ENCODE measurements at regions not wholly inside any gene's neighbourhood (a gene's known extent, or its start where the extent isn't known, plus 50 kb on each side); places are given as distances from the start of the nearest gene placed in this dataset.
A peak's percentile ranks its signal among the peaks of the same experiment; 100 is the strongest.
"Not testable (repeated sequence)": the region's sequence is repeated elsewhere in the genome, so short reads cannot be mapped to it uniquely, and the experiment has no call there.

DNA sequence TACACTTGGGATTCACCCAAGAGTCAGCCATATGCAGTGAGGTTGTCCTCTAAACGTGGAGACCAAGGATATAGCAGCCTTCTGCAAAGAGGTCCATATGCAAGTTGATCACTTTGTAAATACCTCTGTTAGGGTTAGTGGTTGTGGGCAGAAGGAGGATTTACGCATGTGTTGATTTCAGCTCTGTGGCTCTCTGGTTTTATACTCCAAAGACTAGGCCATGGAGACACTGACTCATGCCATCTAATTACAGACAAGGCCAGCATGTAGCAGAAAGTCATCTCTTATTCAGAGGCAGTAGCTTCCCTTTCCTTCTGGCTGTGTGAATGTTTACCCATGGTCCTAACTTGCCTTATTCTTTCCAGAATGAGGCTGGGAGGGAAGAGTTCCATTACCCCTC lies 140.9 kb upstream of the GOLGA6L4 start:
- DNase-seq = not testable (repeated sequence)

DNA sequence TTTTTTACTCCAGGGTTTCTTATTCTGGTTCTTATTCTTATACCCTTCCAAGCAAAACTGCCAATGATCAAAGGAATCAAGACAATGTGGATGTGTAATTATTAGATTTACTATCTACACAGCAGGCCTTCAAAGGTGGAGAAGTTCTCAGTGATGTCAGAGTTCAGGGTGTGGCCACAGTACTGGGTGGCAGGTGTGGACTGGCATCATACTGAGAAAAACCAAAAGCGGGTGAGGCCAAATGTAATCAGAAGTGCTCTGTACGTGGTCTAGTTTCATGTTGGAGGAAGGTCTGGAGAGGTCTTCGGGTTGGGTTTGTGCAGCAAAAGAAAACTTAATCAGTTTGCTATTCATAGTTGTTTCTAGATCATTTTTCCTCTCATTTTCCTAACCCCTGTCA lies 138.5 kb upstream of the GOLGA6L4 start:
- not testable (repeated sequence) for DNase-seq

DNA sequence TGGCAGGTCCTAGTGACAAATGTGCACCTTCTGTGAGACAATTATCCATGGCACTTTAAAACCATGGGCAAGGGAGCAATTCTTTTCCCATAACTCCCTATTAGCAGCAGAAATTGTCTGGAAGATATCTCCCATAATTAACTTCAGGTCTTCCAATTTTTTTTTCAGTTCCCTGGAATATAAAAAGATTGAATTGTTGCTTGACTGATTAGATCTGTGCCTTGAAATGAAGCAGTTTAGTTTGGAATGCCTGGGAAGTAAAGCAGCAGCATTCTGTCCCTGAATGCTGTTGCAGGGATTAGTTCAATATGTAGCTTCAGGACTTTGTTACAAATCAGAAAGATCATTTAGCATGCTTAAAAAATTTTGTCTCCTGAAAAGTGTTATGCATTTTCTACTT lies 137.0 kb upstream of the GOLGA6L4 start:
- DNase-seq = no peak

DNA sequence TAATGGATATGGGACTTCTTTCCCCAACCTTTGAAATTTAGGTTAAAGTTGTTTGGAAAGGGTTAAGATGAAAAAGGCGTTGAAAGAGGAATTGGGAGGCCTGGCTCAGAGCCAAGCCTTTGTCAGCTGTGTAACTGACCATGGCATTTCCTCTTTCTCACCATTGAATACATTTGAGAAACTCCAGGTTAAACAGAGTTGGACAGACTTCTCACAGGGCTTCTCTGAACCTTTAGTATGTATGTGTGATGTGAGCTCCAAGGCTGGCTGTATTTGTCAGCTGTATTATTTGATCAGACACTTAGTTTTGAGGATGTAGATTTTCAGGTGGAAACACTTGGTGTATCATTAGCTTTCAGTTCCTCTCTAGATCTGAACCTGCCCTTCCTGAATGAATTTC lies 136.4 kb upstream of the GOLGA6L4 start:
- peak; percentile 74 to 78 for DNase-seq

DNA sequence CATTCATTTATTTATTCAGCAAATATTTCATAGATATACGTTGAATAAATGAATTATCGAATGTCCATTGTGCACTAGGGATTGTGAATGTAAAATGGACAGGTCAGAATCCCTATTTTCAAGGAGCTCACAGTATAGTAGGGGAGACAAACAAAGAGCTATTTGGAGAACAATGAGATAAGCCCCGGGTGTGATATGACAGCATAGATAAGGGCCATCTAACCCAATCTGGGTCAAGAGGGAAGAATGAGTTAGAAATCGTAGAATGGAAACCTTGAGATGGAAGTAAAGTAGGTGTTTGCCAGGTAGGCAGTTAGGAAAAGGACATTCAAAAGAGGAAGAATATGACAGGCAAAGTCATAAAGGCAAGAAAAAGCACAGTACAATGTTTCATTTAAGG lies 132.2 kb upstream of the GOLGA6L4 start:
- DNase-seq = no peak

DNA sequence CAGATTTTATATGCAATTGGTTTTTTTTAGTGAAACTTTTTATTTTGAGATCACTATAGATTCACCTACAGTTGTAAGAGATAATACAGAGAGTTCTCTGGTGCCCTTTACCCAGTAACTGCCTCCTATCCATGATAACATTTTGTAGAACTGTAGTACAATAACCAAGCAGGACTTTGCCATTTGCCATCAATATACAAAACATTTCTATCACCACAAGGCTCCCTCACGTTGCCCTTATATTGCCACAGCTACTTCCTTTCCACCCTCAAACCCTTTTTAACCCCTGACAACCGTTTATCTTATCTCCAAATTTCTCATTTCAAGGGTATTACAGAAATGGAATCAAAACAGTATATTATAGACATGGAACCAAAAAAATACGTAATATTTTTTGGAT lies 130.7 kb upstream of the GOLGA6L4 start:
- no peak for DNase-seq

DNA sequence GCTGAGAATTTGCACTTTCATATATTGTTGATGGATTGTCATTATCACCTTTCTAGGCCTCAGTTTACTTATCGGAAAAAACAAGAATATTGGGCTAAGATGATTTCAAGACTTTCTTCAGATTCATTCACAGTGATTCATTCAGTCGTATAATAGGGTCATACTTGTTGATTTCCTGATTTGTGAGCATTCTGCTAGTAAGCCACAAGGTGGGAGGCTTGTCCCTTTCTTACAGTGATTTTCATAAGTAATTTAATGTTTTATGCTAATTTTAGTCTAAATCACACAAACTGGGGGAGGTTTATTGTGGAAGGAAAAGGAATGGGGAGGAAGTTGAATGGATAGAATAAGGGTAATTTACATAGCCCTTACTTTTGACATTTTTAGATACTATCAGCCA lies 126.8 kb upstream of the GOLGA6L4 start:
- DNase-seq = no peak

DNA sequence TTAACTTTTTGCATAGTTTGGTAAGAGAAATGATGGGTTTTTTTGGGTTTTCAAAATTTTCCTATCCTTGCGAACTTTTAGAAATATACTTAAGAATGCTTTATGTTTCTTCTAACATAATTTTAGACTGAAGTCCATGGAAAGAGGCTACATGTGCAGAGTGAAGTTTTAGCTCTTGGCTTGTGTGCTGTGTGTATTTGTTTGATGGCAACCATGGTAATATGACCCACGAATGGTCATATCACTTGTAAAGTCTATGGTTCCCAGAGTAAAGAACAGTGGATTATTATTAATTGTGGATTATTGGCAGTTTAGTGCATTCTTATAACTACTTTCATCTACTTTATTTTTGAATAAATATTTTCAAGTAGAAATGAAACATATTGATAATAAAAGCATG lies 124.0 kb upstream of the GOLGA6L4 start:
- DNase-seq = no peak

DNA sequence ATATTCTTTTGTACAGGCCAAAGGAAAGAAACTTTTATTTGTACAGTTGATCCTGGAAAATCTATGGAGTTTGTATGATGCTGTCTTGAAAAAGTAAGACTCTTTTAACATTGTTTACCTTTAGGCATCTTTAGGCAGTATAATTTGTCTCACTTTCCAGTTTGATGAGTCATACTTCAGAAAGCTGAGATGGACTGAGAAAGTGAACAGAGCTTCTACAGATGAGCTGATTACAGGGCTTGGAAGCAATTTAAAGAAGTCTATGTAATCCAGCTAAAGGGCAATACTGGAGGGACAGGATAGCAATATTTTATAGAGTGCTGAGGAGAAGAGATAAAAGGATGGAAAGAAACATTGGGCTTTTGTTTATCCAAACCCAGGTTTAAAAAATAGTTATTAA lies 123.5 kb upstream of the GOLGA6L4 start:
- no peak for DNase-seq

DNA sequence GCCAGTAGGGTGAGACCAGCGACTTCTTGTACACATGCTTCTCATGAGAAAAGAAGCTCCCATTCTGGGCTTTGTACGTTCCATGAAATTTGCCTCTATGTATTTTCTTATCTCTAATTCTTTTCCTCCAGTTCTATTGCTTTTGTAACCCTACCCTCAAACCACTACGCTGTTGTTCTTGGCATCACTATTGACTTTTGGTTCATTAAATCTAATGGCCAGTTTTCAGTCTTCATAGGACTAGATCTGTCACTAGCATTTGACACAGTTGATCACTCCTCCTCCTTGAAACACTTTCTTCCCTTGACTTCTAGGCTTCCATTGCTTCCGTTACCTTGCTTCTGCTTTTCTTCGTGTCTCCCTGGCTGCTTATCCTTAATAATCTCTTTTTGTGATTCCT lies 121.7 kb upstream of the GOLGA6L4 start:
- no peak for DNase-seq

DNA sequence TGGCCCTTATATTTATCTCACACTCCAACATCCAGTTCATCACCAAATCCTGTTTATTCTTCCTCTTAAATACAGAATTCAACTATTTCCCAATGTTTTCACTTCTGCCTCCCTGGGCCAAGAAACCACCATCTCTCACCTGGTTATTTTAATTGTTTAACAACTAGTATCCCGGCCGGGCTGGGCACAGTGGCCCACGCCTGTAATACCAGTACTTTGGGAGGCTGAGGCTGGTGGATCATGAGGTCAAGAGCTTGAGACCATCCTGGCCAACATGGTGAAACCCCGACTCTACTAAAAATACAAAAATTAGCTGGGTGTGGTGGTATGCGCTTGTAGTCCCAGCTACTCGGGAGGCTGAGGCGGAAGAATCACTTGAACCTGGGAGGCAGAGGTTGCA lies 120.9 kb upstream of the GOLGA6L4 start:
- not testable (repeated sequence) for DNase-seq

DNA sequence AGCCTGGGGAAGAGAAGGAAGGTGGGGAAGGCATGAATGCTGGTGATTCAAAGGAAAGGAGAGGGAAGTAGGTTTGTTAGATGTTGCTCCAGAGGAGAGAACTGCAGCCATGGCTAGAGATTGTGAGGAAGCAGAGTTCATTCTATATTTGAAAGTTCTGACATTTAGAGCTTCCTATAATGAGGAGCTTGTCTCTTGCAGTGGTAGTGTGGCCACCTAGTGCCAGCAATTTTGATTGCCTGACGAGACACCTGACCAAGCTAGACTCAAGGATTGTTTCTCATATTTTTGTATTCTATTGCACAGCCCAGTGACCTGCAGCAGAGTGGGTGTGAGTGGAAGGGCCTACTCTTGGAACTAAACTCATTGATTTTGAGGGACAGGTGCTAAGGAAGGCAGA lies 116.2 kb upstream of the GOLGA6L4 start:
- not testable (repeated sequence) for DNase-seq

DNA sequence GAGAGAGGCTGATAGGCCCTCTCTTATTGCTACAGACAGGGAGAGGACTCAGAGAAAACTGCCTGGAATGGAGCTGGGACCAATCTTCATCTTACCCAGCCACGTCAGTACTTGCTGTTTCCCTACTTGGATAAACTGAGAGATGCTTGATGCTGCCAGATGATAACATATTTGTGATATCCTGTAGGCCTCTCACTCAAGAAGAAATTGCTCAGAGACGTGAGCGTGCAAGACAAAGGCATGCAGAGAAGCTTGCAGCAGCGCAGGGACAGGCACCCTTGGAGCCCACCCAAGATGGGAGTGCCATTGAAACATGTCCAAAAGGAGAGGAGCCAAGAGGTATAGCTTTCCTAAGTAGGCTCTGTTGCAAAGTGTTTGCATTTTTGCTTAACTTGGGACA lies 114.7 kb upstream of the GOLGA6L4 start:
- not testable (repeated sequence) for DNase-seq

DNA sequence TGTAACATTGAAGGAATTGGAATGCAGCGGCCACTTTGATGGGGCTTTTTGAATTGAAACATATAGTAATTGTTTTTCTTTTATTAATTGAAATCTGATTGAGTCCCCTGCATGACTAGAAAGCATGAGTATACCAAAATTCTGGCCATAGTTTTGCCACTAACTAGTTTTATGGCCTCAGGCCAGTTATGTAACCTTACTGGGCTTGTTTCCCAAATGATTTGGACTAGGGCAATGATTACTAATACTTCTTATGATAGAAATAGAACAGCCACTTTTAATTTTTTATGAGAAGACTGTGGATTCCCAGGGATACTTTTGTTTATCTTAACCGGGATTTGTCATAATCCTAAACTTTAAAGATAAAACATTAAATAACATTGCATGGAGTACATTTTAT lies 106.9 kb upstream of the GOLGA6L4 start:
- not testable (repeated sequence) for DNase-seq

DNA sequence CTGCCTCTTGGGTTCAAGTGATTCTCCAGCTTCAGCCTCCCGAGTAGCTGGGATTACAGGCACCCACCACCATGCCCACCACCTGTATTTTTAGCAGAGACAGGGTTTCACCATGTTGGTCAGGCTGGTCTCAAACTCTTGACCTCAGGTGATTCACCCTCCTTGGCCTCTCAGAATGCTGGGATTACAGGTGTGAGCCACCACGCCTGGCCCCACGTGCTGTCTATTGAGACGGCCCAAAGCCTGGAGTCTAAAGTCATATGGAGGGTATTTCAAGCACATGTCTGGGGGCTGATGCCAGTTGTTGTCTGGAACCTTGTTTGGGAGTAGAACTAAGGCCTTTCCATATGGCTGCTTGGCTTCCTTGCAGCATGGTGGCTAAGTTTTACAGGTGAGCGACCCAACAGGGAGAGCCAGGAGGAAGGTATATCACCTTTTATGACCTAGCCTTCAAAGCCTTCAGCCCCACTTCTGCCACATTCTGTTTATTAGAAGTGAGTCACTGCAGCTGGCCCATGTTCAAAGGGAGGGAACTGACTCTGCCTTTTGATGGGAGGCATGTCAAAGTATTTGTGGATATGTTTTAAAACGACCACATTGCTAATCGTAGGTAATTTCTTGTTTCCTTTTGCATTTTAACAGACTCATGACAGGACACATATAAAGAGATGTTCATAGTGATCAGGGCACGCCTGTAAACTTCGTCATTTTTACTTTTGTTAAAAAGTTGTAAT lies 105.3 kb upstream of the GOLGA6L4 start:
- not testable (repeated sequence) for DNase-seq

DNA sequence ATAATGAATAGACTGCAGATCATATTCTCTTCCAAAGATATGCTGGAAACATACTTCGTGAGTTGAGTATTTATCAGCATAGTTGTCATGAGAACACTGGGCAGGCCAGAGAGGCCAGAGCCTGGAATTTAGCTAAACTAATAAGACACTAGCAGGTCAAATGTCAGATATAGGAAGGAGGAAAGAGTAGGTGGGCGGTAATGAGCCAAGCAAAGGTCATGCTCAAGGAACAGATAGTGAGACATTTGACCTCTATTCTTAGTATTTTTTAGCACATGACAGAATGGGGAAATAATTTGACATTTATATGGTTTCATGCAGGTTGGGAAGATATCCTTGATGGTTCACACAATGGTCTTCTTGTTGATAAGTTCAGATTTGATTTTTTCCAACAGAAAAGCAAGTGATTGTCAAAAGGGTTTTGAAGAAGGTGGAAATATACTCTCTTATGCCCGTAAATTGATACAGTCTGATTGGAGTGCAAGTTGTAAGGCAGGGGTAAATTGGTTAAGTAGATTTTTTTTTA lies 99.6 kb upstream of the GOLGA6L4 start:
- not testable (repeated sequence) for DNase-seq

DNA sequence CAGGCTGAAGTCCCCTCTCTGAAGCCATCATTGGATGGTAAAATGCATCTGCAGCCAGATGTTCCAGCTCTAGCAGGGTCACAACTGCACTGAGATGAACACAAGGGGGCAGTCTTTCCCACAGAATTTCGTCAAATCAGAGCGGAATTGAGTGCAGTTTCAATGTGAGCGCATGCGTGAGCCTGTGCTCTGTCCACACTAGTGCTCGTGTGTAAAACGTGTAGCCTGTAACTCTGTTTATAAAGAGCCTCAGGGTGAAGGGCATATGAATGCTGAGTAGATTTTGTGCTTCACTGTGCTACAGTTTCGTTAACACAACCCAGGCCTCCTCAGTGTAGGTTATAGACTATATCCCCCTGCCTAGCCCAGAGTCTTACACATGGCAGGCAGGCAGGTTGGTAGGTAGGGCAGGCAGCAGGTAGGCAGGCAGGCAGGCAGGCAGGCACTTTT lies 92.7 kb upstream of the GOLGA6L4 start:
- peak; percentile 75 to 81 for DNase-seq

DNA sequence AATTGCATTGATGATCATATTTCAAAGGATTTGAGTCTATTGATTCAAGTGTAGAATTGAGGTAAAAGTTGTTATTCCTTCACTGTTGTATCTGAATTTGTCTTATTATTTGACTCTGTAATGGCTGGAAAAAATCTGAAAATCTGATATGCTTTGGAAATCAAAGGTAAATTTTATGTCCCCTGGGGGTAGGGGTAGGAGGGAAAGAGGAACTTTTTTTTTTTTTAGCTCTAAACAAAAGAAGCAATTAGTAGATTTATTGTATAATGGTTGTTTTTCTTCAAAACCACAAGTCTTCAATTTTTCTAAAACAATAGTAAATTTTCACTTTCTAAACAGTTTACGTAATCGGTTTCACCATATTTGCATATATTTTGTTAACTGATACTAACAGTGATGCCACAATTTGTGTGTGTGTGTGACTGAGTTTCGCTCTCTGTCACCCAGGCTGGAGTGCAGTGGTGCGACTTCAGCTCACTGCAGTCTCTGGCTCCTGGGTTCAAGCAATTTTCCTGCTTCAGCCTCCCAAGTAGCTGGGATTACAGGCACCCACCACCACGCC lies 91.7 kb upstream of the GOLGA6L4 start:
- no peak for DNase-seq

DNA sequence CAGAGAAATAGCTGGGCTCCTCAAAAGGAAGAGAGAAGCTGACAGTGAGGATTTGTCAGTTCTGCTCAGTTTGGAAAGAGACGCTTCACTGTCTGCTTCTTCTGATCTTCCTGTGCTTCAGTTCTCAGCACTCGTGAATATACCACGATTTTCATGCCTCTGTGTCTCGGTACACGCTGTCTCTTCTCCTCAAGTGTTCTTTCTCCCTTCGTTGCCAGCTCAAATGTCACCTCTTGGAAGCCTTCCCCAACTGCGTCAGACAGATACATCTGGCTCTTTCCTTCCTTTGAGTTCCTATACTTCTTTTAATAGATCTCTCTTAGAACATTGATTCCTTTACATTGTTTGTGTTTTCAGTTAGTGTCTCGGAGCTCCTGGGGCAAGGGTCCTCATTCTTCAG lies 90.6 kb upstream of the GOLGA6L4 start:
- DNase-seq = not testable (repeated sequence)

DNA sequence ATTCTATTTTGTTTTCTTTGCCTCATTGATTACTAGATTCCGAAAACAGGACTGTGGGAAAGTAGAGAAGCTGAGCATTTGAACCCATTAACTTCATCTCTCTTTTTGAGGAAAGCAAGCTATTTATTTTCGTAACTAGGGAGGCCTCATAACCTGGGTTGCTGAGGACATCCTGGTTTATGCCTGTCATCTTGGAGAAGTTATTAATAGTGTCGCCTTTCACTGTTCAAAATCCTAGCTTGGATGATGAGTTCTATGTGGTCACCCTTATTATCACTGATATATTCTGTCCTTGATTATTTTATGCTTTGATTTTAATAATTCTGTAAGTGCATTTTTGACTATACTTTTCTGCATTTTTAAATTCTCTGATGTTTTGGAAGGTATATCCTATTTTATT lies 89.3 kb upstream of the GOLGA6L4 start:
- not testable (repeated sequence) for DNase-seq

DNA sequence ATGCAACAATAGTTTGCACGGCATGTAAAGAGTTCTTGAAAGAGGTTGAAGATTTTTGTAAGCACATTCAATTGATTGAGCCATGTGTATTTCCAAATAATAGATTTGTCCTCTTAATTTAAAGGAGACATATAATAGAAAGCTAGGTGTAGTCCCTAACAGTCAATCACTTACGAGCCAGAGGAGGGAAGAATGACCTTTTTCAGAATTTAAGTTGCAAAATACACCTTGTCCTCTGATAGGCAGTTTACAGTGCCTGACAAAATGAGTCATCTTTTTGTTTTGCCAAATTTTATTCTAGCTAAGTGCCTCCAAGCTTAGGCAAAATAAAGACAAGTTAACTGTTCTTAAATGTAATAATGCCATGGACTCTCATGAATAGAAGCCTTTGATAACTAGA lies 88.3 kb upstream of the GOLGA6L4 start:
- not testable (repeated sequence) for DNase-seq

DNA sequence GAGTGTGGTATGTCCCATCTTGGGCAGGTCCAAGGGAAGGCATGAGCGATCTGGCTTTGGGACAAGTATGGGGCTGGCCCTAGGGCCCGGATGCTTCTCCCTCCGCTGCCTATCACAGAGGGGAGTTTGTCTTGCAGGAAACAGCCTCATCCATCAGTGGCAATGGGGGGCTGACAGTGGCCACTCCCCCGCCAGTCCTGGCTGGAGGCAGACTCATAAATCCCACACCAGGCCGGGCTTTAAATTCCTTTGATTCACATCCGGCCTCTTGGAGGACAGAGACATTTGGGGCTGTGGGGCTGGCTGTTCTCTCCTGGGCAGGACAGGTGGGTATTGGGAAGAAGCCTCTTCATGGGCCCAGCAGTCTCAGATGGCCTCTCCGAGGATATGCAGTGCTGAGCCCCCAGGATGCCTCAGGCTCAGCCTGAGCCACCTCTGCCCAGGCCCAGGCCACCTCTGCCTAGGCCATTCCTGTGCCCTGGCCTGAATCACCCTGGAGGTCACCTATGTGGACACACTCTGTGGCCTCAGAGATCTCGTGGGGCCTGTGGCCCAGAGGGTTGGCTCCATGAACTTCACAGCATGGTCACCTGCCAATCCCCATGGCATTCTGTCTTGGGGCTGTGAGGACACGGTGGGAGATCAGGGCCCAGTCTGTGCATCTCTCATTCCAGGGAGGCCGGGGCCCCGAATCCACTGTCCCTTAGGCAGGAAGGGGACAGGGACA lies 84.2 kb upstream of the GOLGA6L4 start:
- no peak for DNase-seq

DNA sequence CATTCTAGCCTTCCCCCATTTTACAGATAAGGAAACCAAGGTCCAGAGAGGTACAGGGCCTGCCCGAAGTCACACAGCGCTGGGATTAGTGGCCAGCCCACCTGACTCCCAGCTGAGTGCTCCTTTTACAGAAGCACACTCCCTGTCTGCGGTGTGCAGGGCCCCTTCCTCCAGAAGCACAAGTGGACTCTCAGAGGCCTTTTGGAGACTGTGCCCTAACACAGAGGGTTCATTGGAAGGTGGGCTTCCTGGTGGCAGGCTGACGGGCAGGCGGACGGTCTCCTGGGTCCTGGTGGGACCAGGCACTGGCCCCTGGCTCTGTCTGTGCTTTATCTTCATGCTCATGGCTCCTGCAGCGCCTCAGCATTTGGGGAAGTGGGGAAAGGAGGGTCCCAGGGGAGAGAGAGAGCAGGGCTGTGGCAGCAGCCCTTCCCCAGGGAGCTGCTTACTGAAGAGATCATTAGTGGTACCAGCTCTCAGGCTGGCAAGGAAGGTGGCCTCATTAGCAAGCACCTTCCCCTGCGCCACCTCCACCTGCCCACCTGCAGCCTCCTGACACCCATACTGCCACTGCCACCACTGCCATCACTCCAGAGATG lies 83.1 kb upstream of the GOLGA6L4 start:
- not testable (repeated sequence) for DNase-seq
